GM12872 (cell line): ENCODE measurements at regions not wholly inside any gene's neighbourhood (a gene's known extent, or its start where the extent isn't known, plus 50 kb on each side); places are given as distances from the start of the nearest gene placed in this dataset.

Source experiments
- TF ChIP-seq, protein P1 (sequence below): IDR thresholded peaks from 3 replicates; pipeline ENCODE4 v1.5.1; 2011; ENCODE audit warnings: low read depth, mild to moderate bottlenecking, low read length, moderate library complexity; ENCODE audit not compliant: insufficient read depth

DNA sequence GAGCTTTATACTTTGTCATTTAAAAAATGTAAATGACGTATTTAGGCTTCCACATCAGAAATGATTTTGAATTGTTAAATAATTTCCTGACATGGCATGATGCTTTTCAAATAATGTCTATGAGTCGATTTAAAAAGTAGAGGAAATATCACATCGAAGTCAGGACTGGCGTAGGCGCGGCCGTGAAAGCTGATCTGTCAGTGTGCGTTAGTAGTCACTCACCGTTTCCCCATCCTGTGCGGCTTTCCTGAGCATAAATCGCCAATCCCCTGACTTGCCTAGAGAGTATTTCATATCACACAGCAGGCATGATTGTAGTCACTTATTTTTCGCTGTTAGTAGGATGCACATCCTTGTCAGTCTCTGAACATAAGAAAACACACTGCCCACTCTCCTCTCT is 843.1 kb downstream of the SOCS6 start:
- TF ChIP-seq, protein P1, sequence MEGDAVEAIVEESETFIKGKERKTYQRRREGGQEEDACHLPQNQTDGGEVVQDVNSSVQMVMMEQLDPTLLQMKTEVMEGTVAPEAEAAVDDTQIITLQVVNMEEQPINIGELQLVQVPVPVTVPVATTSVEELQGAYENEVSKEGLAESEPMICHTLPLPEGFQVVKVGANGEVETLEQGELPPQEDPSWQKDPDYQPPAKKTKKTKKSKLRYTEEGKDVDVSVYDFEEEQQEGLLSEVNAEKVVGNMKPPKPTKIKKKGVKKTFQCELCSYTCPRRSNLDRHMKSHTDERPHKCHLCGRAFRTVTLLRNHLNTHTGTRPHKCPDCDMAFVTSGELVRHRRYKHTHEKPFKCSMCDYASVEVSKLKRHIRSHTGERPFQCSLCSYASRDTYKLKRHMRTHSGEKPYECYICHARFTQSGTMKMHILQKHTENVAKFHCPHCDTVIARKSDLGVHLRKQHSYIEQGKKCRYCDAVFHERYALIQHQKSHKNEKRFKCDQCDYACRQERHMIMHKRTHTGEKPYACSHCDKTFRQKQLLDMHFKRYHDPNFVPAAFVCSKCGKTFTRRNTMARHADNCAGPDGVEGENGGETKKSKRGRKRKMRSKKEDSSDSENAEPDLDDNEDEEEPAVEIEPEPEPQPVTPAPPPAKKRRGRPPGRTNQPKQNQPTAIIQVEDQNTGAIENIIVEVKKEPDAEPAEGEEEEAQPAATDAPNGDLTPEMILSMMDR = no peak

DNA sequence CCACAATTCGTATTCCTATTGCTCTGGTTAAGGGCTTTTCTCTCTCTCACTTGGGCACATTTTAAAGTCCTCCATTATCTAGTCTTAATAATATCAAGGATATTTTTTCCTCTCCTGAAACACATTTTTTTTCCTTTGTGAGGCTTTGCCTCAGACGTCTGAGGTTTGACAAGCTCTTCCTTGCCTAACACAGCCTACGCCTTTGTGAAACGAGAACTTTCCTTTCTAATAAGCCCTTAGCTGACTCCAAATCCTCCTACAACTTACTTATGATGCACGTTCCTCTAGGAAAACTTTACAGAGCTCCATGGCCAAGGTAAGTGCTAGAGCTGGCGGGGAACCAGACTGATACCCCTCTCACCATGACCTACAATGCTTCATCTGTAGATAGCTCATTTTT is 841.5 kb downstream of the SOCS6 start:
- TF ChIP-seq, protein P1 = no peak

DNA sequence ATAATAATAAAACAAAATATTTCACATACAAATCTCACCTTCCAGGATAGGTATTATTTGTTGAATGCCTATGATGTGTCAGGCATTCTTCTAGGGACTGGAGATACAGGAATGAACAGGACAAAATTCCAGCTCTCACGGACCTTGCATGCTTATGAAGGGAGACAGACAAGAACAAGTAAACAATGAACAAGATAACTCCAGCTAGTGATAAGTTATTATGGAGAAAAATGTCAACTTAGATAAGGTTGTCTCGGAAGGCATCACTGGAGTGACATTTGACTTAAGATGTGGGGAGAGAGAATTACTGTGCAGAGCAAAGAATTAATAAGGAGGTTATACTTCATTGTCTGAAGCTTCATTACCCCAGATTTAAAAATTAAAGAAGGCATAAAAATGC is 836.7 kb downstream of the SOCS6 start:
- TF ChIP-seq, protein P1 = no peak

DNA sequence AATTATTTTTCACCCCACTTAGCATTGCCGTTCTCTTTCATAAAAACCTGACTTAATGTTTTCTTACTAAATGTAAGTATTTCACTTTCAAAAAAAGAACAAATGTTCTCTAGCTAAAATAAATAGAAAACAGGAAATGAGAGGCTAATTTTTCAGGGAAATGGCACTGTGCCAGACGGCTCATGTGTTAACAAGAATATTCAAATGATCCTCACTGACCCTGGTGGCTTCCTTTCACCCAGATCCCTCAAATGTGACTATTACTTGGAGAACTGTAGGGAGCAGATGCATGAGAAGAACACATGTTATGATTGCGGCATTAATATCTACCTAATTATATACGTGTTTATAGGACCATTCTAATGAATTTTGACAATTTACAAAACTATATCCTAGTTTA is 827.7 kb downstream of the SOCS6 start:
- TF ChIP-seq, protein P1 = no peak

DNA sequence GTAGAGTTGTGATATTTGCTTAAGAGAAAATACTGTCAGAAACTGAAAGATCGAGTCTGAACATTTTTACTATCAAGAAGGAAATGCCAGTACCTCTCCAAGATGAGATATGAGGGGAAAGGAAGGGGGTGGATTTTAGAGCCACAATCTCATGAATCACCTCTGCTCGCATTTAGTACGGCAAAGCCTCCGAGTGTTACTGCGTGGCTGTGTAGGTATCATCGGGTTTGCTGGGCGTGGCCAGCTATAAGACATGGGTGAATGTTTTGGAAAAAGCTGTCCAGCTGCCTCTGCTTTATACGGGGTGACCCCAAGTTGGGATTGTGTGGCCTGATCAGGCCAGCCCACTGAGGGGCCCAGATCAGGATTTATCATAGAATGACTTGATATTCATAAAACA is 826.4 kb downstream of the SOCS6 start:
- TF ChIP-seq, protein P1 = no peak

DNA sequence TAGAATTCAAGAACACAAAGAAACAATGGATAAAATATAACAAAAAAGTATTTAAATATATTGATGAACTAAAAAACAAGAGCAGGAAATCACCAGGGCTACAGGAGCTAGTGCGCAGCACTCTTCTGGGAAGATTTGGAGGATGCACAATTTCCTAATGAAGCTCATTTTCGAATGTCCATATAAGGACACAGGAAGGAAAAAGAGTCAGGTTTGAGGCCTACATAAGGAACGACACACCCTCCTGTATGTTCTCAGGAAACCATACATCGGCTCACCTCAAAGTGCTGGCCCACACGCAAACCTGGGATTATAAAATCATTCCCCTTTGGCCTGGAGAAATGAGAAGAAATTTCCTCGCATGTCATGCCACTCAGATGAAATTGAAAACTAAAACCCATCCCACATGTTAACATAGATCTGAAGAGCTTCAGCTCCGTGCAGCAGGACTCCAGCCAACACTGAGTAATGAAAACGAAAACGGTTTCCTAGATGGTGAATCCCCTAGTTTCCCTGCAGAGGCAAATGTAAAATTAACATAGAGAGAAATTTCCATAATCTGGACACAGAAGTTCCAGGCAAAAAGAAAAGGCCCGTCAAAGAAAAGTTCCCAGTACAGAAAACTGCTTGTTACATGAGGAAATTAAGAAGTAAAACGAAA is 825.8 kb downstream of the SOCS6 start:
- TF ChIP-seq, protein P1 = no peak

DNA sequence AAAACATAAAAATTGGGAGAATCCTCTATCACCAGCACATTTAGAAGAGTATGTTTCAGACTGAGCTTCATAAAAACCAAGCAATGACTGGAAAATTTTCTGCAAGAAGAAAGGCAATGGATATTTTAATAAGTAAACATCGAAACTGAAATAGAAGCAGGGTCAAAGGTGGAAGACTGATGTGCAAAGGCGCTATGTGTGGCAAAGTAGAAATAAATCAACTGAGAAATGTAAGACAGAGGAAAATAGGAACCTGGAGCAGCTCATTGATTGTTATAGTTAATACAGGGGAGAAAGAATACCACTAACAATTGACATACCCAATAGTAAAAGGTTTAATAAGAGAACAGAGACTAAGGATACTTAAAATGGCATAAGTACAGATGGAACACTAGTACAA is 818.4 kb downstream of the SOCS6 start:
- TF ChIP-seq, protein P1 = no peak
